ENCODE measurements at regions not wholly inside any gene's neighbourhood (a gene's known extent, or its start where the extent isn't known, plus 50 kb on each side); places are given as distances from the start of the nearest gene placed in this dataset.

- no peak overlapping the region for H3K4me3 ChIP-seq (ENCODE audit: low read depth, low read length, poor library complexity, severe bottlenecking)
- no peak for DNase-seq (ENCODE audit: low spot score)
- intact Hi-C loops (cut with micrococcal nuclease; ENCODE audit: unreplicated experiment), result no loop called here
- peaks cover 4% of the 10 kb centered on the region for H3K9me3 ChIP-seq (ENCODE audit: low read depth, low read length, poor library complexity, severe bottlenecking)
- H3K27me3 ChIP-seq (replicated peaks; ENCODE audit: insufficient read depth, low read depth, low read length, poor library complexity), result no peaks in the 10 kb centered on the region
- ChIA-PET POLR2A (ENCODE audit: low non-redundant PET) (no interaction called here), CTCF (no interaction called here)
- BruUV-seq (replicated peaks), result no TSS peak
- TF ChIP-seq CTCF (conservative IDR thresholded peaks at IDR 0.05; ENCODE audit: low read depth, low read length), result no peak
- no peak for TF ChIP-seq EZH2 (IDR thresholded peaks at IDR 0.05; ENCODE audit: borderline replicate concordance, low read depth, low read length, poor library complexity, severe bottlenecking)
- no peaks in the 10 kb centered on the region for H3K4me1 ChIP-seq (ENCODE audit: insufficient read depth, low read length, poor library complexity, severe bottlenecking)
- H3K27ac ChIP-seq (ENCODE audit: low read depth, low read length, poor library complexity, severe bottlenecking), result no peak overlapping the region
- H3K36me3 ChIP-seq (ENCODE audit: insufficient read depth, low read length, poor library complexity, severe bottlenecking), result no peaks in the 10 kb centered on the region
Measured at GRCh38 chr19:28228854-28229253, 984.1 kb downstream of the UQCRFS1 start.

- no TSS peak for BruUV-seq (replicated peaks)
- H3K4me3 ChIP-seq (ENCODE audit: low read depth, low read length, poor library complexity, severe bottlenecking), result no peak overlapping the region
- DNase-seq (ENCODE audit: low spot score), result no peak
- intact Hi-C loops (cut with micrococcal nuclease; ENCODE audit: unreplicated experiment), result no loop called here
- H3K4me1 ChIP-seq (ENCODE audit: insufficient read depth, low read length, poor library complexity, severe bottlenecking), result no peaks in the 10 kb centered on the region
- H3K9me3 ChIP-seq (ENCODE audit: low read depth, low read length, poor library complexity, severe bottlenecking), result peaks cover 17% of the 10 kb centered on the region
- ChIA-PET CTCF (no interaction called here), POLR2A (ENCODE audit: low non-redundant PET) (interaction anchor here (0.7 kb wide), 1 partner anchor 55 kb away, joined by 4 read pairs; no protein-coding TSS in a partner anchor)
- no peaks in the 10 kb centered on the region for H3K27me3 ChIP-seq (replicated peaks; ENCODE audit: insufficient read depth, low read depth, low read length, poor library complexity)
- TF ChIP-seq CTCF (conservative IDR thresholded peaks at IDR 0.05; ENCODE audit: low read depth, low read length), result no peak
- TF ChIP-seq EZH2 (IDR thresholded peaks at IDR 0.05; ENCODE audit: borderline replicate concordance, low read depth, low read length, poor library complexity, severe bottlenecking), result no peak
- no peaks in the 10 kb centered on the region for H3K36me3 ChIP-seq (ENCODE audit: insufficient read depth, low read length, poor library complexity, severe bottlenecking)
- no peak overlapping the region for H3K27ac ChIP-seq (ENCODE audit: low read depth, low read length, poor library complexity, severe bottlenecking)
Measured at GRCh38 chr19:28224441-28224840, 988.5 kb downstream of the UQCRFS1 start.

GRCh38 chr19:28221736-28222135 lies 991.2 kb downstream of the UQCRFS1 start:
- BruUV-seq (replicated peaks), result no TSS peak
- TF ChIP-seq EZH2 (IDR thresholded peaks at IDR 0.05; ENCODE audit: borderline replicate concordance, low read depth, low read length, poor library complexity, severe bottlenecking) (no peak), CTCF (conservative IDR thresholded peaks at IDR 0.05; ENCODE audit: low read depth, low read length) (no peak)

More at GRCh38 chr19:28221736-28222135, 991.2 kb downstream of the UQCRFS1 start:
- no peak for DNase-seq (ENCODE audit: low spot score)
- ChIA-PET POLR2A (ENCODE audit: low non-redundant PET) (no interaction called here), CTCF (no interaction called here)
- intact Hi-C loops (cut with micrococcal nuclease; ENCODE audit: unreplicated experiment), result no loop called here
- no peaks in the 10 kb centered on the region for H3K27me3 ChIP-seq (replicated peaks; ENCODE audit: insufficient read depth, low read depth, low read length, poor library complexity)
- no peak overlapping the region for H3K27ac ChIP-seq (ENCODE audit: low read depth, low read length, poor library complexity, severe bottlenecking)
- no peak overlapping the region for H3K4me3 ChIP-seq (ENCODE audit: low read depth, low read length, poor library complexity, severe bottlenecking)
- peaks cover 13% of the 10 kb centered on the region for H3K9me3 ChIP-seq (ENCODE audit: low read depth, low read length, poor library complexity, severe bottlenecking)
- no peaks in the 10 kb centered on the region for H3K36me3 ChIP-seq (ENCODE audit: insufficient read depth, low read length, poor library complexity, severe bottlenecking)
- no peaks in the 10 kb centered on the region for H3K4me1 ChIP-seq (ENCODE audit: insufficient read depth, low read length, poor library complexity, severe bottlenecking)
